ENCODE measurements at regions not wholly inside any gene's neighbourhood (a gene's known extent, or its start where the extent isn't known, plus 50 kb on each side); places are given as distances from the start of the nearest gene placed in this dataset.

DNA sequence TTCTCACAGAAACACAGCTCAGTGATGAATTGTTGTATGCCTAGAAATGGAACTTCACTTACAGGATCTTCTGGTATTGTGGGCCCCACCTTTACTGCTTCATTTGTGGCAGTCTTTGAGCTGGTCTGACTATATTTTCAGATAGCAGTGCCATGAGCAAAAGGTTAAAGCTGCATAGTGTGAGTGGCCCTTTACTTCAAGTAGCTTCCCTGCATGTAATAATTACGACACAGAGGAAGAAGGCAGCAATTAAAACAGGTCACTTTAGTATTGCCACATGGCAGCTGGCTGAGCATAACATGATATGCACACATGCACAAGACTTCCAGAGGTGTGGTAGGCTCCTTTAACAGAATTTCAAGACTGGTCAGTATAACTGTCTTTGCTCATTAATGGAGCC lies 426.3 kb upstream of the ZEB2 start:
- no peak for DNase-seq (ENCODE audit: low spot score in 2 of 2)
- TF ChIP-seq POLR2AphosphoS5 (IDR thresholded peaks at IDR 0.05) (no peak), POLR2A (IDR thresholded peaks at IDR 0.05) (no peak)
- TF ChIP-seq, protein P1, sequence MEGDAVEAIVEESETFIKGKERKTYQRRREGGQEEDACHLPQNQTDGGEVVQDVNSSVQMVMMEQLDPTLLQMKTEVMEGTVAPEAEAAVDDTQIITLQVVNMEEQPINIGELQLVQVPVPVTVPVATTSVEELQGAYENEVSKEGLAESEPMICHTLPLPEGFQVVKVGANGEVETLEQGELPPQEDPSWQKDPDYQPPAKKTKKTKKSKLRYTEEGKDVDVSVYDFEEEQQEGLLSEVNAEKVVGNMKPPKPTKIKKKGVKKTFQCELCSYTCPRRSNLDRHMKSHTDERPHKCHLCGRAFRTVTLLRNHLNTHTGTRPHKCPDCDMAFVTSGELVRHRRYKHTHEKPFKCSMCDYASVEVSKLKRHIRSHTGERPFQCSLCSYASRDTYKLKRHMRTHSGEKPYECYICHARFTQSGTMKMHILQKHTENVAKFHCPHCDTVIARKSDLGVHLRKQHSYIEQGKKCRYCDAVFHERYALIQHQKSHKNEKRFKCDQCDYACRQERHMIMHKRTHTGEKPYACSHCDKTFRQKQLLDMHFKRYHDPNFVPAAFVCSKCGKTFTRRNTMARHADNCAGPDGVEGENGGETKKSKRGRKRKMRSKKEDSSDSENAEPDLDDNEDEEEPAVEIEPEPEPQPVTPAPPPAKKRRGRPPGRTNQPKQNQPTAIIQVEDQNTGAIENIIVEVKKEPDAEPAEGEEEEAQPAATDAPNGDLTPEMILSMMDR (IDR thresholded peaks at IDR 0.05): no peak
- H3K27ac ChIP-seq: no peak overlapping the region
- no peaks in the 10 kb centered on the region for H3K4me1 ChIP-seq
- no peaks in the 10 kb centered on the region for H3K9me3 ChIP-seq
- intact Hi-C loops (cut with DNase I; ENCODE audit: low total_unique reads): no loop called here
- no peaks in the 10 kb centered on the region for H3K27me3 ChIP-seq
- no peak overlapping the region for H3K4me3 ChIP-seq
- no peaks in the 10 kb centered on the region for H3K36me3 ChIP-seq

DNA sequence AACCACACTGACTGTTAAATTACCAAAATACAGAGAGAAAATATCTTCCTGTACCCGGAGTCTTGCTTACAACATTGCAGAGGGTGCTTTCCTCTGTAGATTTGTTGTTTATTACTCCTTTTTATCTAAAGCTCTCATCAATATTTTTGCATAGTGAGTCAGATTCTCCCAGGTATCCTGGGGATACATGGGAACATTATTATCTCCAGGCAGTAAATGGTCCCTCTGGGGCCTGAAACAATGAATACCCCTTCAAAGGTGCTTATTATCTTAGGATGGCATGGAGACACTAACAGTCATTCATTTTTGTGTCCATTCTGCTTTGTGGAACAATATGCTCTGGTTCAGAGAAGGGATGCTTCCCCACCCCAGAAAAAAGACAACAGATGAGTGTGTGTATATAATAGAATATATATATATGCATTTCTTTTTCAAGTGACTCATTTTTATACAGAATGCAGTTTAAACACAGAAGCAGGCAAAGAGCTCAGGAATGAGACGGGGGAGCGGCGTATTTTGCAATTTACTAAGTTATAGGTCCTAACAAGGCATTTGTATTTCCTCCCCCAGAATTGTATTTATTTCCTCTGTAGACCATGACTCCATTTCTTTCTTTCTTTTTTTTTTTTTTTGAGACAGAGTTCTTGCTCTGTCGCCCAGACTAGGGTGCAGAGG lies 424.8 kb upstream of the ZEB2 start:
- DNase-seq (ENCODE audit: low spot score in 2 of 2): no peak
- H3K4me1 ChIP-seq: no peaks in the 10 kb centered on the region
- no peak overlapping the region for H3K27ac ChIP-seq
- H3K27me3 ChIP-seq: no peaks in the 10 kb centered on the region
- H3K36me3 ChIP-seq: no peaks in the 10 kb centered on the region
- no peaks in the 10 kb centered on the region for H3K9me3 ChIP-seq
- TF ChIP-seq POLR2A (IDR thresholded peaks at IDR 0.05) (no peak), POLR2AphosphoS5 (IDR thresholded peaks at IDR 0.05) (no peak)
- TF ChIP-seq, protein P1 (IDR thresholded peaks at IDR 0.05): no peak
- H3K4me3 ChIP-seq: no peak overlapping the region
- intact Hi-C loops (cut with DNase I; ENCODE audit: low total_unique reads): no loop called here

DNA sequence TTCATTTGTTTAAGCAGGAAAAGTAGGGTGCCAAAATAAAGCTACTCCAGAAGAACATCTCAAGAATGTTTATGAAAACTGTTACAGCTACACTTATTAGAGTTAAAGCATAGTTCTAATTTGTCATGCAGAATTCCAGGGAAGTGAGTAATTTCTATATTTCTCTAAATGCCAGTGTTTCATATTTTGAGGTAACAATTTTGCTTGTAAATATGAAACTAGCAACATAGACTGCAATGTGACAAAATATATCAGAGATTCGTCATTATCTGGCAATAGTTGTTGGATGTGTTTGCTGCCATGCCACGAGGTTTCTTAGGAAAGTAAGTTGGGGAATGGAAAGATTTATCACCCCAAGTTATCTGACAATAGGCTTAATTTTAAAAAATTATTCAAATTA lies 424.1 kb upstream of the ZEB2 start:
- Histone ChIP-seq H3K27ac (no peak overlapping the region), H3K9me3 (no peaks in the 10 kb centered on the region), H3K4me3 (no peak overlapping the region), H3K4me1 (no peaks in the 10 kb centered on the region), H3K27me3 (no peaks in the 10 kb centered on the region), H3K36me3 (no peaks in the 10 kb centered on the region)
- no peak for DNase-seq (ENCODE audit: low spot score in 2 of 2)
- intact Hi-C loops (cut with DNase I; ENCODE audit: low total_unique reads): no loop called here
- TF ChIP-seq, protein P1 (IDR thresholded peaks at IDR 0.05): no peak
- TF ChIP-seq POLR2AphosphoS5 (IDR thresholded peaks at IDR 0.05) (no peak), POLR2A (IDR thresholded peaks at IDR 0.05) (no peak)

DNA sequence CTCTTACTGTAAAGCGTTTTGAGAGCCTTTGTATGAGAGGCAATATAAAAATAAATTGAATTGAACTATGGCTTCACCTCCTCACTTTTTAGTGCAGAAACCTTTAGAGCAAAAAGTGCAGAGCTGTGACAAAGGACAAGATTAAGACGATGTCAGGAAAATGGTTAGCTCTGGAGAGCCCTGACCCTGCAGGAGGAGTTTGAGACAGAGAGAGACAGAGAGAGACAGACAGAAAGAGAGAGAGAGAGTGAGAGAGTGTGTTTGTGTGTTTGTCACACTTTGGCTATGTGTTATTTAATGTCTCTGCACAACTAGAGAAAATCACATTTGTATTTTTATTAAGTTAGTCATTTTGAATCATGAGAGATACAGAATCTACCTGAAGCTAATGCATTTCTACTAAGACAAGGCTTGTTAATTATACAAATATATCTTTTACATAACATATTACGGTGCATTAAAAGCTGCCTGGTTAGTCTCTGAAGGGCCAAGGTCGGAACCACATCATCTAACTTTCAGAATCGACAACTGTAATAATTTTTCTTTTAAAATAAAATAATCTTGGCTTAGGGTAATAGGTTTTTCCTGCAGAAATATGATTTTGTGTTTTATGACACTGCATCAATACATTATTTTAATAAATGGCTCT lies 423.5 kb upstream of the ZEB2 start:
- H3K27me3 ChIP-seq: no peaks in the 10 kb centered on the region
- no peaks in the 10 kb centered on the region for H3K9me3 ChIP-seq
- H3K27ac ChIP-seq: no peak overlapping the region
- H3K36me3 ChIP-seq: no peaks in the 10 kb centered on the region
- no peak for TF ChIP-seq POLR2A (IDR thresholded peaks at IDR 0.05)
- TF ChIP-seq, protein P1 (IDR thresholded peaks at IDR 0.05): no peak
- no peak for TF ChIP-seq POLR2AphosphoS5 (IDR thresholded peaks at IDR 0.05)
- no peaks in the 10 kb centered on the region for H3K4me1 ChIP-seq
- no peak for DNase-seq (ENCODE audit: low spot score in 2 of 2)
- intact Hi-C loops (cut with DNase I; ENCODE audit: low total_unique reads): no loop called here
- no peak overlapping the region for H3K4me3 ChIP-seq

DNA sequence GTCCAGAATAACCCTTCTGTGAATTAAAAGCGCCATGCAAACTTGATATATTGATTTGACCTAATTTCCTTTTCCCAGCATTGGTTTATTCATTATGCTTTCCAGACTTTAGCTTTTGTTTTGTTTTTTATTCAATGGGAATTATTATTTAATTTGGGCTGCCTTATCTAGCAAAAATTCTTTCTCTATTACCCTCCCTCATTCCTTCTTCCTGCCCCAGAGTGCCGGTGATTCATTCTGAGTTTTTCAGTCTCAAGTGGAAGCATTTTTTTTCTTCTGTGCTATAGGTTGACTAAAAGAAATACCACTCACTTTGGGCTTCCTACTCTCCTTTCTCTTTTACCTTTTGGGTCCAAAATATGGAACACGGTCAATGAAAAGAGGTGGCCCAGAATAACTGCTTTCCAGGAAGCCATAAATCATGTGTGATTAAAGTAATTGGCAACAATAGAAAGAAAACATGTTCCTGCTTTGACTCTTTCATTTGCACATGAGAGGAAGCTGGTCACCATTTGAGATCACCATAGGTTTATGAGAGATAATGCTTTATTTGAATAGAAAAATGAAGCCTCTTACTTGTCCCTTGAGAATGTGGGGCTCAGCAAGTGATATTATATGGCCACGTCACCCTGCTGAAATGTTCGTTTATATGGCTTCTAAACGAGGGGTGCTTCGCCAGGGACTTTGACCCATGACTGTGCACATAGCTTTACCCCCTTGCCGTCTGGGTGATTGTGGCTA lies 422.8 kb upstream of the ZEB2 start:
- TF ChIP-seq POLR2AphosphoS5 (IDR thresholded peaks at IDR 0.05): no peak
- no peak for TF ChIP-seq POLR2A (IDR thresholded peaks at IDR 0.05)
- TF ChIP-seq, protein P1 (IDR thresholded peaks at IDR 0.05): no peak
- no peaks in the 10 kb centered on the region for H3K36me3 ChIP-seq
- H3K27me3 ChIP-seq: no peaks in the 10 kb centered on the region
- no peak for DNase-seq (ENCODE audit: low spot score in 2 of 2)
- no peak overlapping the region for H3K4me3 ChIP-seq
- H3K9me3 ChIP-seq: no peaks in the 10 kb centered on the region
- no peaks in the 10 kb centered on the region for H3K4me1 ChIP-seq
- H3K27ac ChIP-seq: no peak overlapping the region
- intact Hi-C loops (cut with DNase I; ENCODE audit: low total_unique reads): no loop called here
